ENCODE measurements at regions not wholly inside any gene's neighbourhood (a gene's known extent, or its start where the extent isn't known, plus 50 kb on each side); places are given as distances from the start of the nearest gene placed in this dataset.

DNA sequence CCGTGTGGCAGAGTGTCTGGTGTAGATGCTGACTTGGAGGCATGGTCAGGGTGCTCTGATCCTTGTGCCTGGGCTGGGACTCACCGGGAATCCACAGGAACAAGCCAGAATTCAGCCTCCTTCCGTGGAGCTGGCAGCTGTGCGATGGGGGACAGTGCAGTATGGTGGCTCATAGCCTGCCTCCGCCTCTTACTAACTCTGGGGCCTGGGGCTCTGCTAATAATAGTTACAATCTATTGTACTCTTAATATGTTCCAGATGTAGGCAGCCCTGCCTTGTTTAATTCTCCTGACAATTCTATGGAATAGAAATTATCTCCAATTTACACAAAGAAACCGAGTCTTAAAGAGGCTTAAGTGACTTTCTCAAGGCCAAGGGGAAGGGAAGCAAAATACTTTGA is 77.6 kb downstream of the PCDH1 start:
- no peak for DNase-seq (ENCODE audit: low read depth in 2 of 2)

DNA sequence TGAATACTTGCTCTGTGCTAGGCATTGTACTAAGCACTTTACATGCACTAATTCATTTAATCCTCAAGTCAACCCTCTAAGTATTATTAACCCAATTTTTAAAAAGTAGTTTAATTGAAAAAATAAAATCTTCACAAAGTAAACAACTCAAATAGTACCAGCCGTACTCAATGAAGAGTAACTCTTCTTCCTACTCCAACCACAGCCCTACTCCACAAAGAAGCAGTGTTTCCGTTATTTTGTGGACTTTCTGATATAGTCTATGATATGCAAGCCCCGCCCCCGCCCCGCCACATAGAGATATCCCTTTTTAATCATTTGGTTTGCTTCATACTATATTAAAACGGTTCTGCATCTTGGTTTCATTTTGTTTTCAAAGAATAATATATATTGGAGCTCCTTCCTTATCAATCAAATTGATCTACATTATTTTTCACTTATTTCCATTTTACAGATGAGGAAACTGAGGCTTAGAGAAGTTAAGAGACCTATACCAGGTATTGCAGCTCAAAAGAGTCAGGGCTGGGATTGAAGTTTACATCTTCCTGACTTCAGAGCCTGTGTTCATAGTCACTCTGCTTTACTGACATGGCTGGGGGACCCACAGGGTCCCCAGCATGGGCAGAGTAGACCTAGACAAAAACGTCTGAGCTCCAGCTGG is 78.6 kb downstream of the PCDH1 start:
- DNase-seq (ENCODE audit: low read depth in 2 of 2), result no peak

DNA sequence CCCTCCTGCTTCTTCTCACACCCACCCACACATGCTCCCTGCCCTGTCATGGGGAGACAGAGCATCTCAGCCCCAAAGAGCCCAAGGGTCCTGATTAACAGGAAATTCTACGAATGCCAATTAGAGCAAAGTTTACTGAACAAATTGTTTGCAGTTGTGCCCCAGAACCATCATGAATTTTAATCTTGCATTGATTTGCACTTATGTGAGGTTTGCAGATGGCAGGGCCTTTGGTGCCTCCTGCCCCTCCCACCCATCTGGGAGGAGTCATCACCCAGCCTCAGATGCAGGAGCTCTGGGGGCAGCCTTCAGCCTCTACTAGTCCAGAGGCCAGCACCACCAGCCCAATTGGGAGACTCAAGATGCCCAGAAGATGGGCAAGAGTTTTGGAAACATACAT is 80.8 kb downstream of the PCDH1 start:
- DNase-seq (ENCODE audit: low read depth in 2 of 2), result no peak

DNA sequence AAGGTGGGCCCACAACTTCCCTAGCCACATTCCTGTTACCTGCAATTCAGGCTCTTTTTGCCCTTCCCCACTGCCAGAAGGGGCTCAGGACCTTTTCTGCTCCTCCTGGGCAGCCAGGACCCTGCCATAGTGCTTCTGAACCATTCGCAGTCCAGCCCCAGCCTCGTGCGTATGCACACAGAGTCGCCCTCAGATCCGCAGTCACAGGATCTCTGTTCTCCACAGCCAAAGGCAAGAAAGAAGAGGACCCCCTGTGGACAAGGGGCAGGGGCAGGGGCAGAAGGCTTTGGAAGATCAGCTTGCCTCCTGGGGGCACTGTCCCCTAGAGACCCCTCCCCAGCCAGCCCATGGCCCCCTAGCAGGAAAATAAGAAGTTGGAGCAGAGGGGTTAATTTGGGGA is 82.8 kb downstream of the PCDH1 start:
- no peak for DNase-seq (ENCODE audit: low read depth in 2 of 2)

DNA sequence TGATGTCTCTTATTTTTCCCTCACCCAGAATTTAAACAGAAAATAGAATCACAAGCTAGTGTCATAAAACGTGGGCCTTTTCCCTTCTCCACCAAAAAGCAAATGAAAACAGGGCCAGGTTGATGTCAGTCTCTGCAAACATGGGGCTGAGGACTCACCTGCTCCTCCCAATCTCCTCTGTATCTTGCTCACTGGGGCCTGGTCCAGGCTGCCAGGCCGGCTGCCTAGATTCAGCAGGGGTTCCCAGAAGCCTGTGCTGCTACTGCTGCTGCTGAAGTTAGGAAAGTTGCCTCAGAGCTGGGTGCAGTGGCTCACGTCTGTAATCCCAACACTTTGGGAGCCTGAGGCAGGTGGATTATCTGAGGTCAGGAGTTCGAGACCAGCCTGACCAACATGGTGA is 84.3 kb downstream of the PCDH1 start:
- no peak for DNase-seq (ENCODE audit: low read depth in 2 of 2)

DNA sequence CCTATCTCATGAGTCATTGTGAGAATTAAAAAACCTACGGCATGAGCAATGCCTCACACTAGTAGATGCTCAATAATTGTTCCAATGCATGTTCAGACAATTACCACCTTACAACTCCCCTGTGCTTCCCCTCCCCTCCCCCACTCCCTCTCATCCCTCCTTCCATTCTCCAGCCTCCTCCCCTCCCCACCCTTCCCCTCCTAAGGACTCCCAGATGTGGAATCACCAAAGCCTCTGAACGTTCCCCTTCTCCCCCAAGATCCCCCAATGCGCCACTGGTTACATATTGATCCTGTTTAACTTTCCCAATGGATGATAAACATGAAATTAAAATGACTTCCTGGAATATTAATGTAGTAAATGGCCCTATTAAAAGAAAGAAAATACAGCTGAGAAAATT is 84.8 kb downstream of the PCDH1 start:
- no peak for DNase-seq (ENCODE audit: low read depth in 2 of 2)

DNA sequence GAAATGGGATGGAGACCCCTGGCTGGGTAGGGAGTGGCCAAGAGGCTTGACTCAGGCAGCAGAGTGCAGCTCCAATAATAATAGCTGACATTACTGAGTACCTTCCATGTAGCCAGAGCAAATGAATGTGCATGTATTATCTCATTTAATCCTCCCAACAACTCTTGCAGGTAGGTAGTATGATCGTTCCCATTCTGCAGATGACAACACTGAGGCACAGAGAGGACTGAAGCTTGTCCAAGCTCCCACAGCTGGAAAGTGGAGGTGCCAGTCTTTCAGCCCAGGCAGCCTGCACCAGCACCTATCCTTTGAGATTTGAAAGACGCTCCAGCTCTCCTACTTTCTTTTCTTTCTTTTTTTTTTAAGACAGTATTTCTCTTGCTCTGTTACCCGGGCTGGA is 87.6 kb downstream of the PCDH1 start:
- no peak for DNase-seq (ENCODE audit: low read depth in 2 of 2)

DNA sequence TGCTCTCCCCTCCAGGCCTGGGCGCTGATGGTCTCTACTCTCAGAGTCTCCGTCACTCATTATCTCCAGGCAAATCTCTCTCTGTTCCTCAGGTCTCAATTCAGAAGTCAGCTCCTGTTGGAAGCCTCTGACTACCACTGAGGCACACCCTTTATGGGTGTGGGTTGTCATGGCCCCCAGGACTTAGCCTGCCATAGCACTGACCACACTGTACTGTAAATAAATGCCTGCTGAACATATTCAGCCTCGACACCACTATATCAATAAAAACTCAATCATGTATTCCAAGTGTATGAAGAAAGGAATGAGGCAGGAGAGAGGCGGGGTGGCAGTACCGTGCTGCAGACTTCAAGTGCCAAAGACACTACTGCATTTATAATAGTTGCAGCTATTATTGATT is 88.9 kb downstream of the PCDH1 start:
- DNase-seq (ENCODE audit: low read depth in 2 of 2), result no peak

DNA sequence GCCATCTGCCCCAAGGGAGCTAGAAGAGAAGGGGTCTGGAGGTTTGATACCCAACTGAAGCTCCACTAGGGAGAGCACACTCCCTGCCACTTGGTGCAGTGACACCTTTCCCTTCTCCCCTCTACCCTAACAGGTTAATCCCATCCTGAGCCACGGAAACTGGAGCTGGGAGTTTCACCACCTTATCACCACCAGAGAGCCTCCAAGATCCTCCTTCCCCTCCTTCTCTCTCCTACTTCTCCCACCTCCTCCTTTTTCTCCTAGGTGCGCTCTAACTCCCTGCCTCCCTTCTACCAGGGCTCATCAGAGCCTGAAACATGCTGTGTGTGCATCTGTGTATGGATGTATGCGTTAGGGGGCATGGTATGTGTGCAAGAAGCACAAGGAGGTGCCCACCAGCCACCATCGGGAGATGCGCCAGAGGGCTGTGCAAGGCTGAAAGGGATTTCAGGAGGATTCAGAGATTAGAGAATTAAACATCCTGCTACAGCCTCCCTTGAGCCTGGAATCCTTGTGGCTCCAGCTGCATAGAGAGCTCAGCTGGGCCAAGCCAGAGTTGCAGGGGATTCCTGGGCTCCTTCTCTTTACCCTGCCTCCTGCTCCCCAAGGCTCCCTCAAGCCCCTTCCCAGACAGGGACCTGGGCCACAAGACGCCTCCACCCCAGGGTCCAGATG is 89.8 kb downstream of the PCDH1 start:
- no peak for DNase-seq (ENCODE audit: low read depth in 2 of 2)

DNA sequence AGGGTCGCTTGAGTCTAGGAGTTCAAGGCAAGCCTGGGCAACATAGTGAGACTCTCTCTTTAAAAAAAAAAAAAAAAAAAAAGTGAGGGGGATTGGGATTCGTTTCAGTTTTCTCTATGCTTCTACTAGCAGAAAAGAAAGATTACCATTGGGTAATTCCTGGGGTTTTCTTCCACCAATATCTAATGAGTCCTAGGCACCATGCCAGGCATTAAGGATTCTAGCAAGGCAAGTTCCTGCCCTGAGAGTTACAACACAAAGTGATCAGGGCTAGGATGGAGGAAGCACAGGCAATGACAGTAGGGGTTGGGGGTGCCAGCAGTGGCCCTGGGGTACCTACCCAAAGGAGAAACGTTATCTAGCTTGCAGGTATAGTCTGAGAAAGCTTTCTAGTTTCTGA is 90.8 kb downstream of the PCDH1 start:
- DNase-seq (ENCODE audit: low read depth in 2 of 2), result no peak

DNA sequence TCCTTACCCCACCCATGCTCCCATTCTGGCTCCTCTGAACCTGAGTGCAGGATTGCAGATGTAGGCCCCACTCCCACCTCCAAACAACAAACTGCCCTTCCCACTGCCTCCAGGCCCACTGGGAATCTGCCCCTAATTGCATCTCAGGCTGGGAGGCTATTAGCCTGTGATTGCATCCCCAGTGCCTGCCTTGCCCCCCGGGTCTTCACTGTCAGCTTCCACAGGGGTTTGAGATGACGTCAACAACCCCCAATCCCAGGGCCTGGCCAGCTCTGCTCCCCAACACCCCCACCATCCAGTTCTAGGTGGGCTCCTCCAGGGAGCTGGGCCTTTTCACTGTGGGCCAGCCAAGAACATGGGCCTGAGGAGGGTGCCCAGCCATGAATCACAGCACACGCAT is 91.5 kb downstream of the PCDH1 start:
- no peak for DNase-seq (ENCODE audit: low read depth in 2 of 2)

DNA sequence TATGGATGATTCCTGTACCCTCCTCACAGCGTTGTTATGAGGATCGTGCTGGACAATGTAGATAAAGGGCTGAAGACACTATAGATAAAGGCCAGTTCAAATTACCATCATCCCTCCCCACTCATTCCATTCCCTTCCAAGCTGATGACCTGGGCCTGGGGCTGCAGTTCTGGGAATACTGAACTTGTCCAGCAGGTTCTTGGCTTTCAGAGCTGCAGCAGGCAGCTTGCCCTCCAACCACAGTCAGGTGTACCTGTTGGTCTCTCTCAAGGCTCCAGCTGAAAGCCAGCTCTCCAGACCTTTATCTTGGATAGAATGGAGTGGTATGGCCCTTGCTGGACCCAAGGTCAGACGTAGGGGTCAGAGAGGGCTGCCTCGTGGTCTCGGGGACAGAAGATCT is 92.5 kb downstream of the PCDH1 start:
- no peak for DNase-seq (ENCODE audit: low read depth in 2 of 2)

DNA sequence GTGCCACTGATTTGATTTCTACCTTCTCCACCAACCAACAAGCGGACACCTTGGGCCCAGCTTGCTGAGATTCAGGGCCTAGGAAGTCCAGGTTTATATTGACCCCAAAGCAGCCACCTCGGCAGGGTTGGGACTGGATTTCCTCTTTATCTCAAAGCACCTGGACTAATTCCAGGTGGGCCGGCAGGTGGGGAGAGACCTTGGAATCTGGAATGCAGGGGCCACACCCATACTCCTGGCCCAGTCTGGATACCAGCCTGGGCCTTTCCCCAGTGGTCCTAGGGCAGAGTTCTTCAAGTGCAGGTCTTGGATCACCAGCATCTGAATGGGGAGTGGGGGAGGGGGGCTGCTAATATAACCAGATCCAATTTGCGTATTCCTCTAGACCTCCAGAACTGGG is 93.1 kb downstream of the PCDH1 start:
- DNase-seq (ENCODE audit: low read depth in 2 of 2), result no peak

DNA sequence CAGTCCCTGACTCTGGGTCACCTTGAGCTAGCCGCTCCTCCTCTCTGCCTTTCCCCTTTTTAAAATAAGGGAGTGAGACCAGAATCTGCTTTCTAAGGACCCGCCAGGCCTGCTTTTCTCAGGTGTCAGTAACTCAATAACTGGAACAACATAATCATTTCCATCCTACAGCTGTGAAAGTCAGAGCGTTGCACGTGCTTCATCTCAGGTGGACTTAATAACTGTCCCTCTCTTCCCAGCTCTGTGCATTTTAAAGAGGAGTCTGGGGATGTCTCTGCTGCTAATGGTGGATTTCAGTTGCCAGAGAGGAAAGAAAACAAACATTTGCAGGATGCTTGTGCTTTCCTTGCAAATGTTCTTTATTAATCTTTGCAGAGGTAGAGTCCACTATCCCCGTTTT is 93.7 kb downstream of the PCDH1 start:
- DNase-seq (ENCODE audit: low read depth in 2 of 2), result no peak

DNA sequence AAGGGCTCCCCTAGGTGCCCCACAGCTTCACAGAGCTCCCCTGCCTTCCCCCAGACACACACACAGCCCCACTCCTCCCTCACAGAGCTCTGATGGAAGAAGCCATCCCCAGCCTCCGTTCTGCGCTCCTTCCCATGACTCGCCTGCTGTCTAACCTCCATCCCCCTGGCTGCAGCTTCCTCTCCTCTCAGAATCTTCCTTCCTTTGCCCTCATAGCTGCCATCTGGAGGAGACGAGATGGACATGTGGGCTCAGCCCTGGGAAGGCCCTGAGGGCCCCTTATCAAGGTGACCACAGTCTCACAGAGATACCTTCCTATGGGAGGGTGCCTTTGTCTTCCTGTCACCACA is 94.3 kb downstream of the PCDH1 start:
- no peak for DNase-seq (ENCODE audit: low read depth in 2 of 2)

DNA sequence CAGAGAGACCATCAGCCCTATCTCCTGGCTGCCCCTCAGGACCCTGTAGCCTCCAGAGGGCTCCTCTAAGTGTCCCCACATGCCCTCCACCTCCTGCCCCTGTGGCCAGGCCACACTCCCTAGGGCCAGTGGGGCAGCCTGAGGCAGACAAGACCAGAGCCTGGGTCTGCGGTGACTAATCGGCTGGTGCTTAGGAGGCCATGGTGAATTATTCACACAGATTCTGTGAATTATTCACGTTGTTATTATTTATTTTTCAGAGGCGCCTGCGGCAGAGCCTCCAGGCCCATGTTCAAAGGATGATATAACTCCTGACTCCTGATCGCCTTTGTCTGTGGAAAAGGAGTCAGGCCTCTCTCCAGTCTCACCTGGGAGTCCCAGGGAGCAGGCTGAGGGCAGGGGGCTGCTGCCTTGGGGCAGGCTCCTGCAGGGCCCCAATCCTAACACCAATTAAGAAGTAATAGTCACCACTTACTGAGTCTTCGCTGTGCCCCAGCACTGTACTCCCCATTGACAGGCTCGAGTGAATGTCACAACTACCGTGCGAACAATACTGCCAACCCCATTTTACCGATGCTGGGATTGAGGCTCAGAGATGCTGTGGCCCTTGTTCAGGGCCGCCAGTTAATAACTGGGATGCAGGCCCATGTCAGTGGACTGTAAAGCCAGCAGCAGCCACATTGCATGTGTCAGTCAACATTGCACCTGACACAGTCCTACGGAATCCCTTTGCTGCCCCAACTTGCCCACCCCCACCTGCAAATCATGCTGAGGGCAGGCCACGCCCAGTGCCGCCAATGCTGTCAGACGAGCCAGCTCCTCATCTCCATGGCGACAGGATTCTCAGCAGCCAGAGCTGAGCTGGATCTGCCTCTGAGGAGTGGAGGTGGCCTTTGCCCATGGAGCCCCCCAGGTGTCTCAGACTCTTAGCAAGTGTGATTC is 94.9 kb downstream of the PCDH1 start:
- DNase-seq (ENCODE audit: low read depth in 2 of 2), result no peak

DNA sequence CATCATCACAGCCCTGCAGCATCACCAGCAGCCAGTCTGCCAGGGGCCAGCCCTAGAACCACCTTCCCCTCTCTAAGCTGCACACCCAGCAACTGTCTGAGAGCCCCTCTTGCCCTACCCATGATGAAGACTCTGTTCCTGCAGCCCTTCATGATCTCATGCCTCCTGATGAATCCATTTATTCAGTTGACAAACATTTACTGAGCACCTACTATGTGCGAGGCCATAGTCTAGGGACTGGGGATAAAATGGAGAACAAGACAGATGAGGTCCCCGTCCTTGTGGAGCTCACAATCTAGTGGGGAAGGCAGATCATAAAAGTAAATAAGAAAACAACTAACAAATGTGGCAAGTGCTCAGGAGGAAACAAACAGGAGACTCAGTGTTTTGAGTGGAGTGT is 96.3 kb downstream of the PCDH1 start:
- DNase-seq (ENCODE audit: low read depth in 2 of 2), result no peak

DNA sequence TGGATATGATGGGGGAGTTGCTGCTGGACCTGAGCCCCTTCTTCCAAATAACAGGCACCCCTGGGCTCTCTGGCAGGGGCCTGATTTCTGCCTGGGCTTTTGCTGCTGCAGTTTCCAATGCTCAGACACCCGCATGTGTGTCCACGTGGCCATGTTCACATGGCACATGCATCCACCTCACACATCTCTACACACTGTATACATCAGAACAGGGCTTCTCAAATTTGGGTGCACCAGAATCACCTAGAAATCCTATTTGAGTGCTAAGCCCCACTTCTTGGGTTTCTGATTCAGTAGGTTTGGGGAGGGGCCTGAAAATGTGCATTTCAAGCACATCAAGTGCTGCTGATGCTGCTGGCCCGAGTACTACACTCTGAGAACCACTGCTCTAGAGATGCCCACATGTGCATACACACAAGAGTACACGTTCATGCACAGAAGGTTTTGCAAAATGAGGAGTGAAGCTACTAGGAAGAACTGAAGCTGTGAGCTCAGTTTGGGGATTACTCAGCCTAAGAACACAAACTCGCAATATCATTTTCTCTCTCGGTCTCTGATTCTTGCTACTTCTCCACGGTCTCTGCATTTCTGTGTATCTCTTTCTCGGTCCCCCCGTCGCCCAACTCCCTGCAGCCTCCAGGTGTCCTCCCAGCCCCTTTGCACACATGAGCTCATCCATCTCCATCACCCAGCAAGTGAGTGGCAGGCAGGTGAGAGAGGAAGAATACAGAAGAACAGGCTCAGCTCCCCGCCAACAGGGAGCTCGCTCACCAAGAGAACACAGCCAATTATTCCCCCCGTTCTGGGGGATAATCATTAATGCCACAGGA is 97.0 kb downstream of the PCDH1 start:
- DNase-seq (ENCODE audit: low read depth in 2 of 2), result no peak

DNA sequence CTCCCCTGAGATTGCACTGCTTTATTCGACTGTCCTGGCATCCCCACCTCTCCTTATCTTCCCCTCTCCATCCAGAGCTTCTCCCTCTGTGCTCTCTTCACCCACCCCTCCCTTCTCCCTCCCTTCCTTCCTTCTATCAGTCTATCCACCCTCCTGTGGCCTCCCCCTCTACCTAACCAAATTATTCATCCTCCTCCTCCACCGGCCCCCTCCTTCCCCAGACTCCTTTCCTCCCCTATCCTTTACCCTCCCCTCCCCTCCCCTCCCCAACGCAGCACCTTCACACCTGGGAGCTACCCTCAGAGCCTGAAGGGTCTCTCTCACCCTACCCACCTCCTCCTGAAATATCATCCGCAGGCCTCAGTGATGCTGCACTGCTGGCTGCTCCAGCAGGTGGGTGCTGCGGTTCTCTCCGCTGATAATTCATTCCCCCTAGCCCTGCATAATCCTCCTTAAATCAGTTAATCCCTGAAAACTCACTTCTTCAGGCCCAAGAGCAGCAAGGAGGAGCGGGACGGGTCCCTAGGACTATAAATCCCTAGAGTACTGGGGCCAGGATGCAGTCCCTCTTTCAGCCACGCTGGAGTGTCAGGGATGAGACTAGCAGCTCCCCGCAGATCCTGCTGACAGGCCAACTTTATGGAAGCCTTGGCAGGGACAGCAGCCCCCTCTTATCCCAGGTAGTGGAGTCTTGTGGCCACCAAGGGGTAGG is 97.8 kb downstream of the PCDH1 start:
- no peak for DNase-seq (ENCODE audit: low read depth in 2 of 2)

DNA sequence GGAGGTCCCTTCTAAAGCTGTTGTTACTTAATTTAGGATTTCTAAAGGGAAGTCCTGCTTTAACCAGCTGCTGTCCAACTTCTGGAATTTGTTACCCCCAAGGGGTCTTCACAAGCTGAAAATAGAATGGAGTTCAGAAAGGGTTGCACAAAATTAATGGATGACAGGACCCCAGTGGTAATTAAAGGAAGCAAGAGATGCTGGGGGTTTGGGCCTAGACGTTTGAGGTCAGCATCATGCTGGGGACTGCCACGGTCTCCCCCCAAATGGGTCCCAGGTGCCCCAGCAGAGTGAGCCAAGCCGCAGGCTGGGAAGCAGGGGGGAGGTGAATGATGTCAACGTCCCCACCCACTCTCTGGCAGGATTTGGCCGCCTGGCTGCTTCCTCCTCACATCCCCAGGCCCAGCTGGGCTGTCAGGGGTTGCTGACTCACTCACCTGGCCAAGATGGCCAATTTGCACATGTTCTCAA is 97.5 kb upstream of the ARAP3 start:
- no peak for DNase-seq (ENCODE audit: low read depth in 2 of 2)

DNA sequence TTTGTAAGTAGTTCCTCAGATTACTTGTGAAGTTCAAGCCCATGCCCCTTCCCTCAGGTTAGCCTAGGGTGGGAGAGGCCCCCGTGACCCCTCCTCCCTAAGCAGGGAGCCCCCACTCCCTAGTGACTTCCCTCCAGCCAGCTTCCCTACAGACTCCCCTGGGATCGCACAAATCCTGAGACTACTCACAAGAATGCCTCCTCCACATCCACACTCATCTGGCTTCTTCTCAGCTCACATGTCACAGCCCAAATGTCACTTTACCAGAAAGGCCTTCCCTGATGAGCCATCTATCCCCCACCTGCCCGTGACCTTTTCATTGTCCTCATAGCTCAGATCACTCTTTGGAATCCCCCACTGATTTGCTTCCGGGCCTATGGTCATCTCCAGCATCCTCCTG is 96.7 kb upstream of the ARAP3 start:
- DNase-seq (ENCODE audit: low read depth in 2 of 2), result no peak
